ENCODE measurements at regions not wholly inside any gene's neighbourhood (a gene's known extent, or its start where the extent isn't known, plus 50 kb on each side); places are given as distances from the start of the nearest gene placed in this dataset.

DNA sequence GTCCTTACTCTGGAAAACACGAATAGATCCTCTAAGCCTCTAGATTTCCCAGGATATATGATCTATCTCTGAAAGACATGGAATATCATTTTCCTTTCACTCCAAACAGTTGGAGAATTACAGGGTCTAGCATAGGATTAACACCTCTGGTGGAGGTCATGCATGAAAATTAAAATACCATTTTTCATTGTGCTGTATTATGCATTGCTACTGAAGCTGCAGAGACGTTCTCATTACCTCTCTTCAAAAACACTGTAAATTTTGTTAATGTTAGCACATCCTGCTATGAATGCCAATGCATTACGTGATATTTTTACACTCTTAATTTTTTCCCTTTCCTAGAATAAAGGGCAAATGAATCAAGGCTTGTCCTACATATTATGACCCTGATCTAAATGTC, 558.6 kb downstream of the TBC1D32 start:
- no CpG with 5 or more reads among the region's 3 CpGs for WGBS, 2 experiments (ENCODE audit: extremely low coverage in 2 of 2, insufficient read length in 1 of 2)
- H3K4me3 ChIP-seq (ENCODE audit: insufficient read depth, low read depth, low read length), result no peak overlapping the region
- CTCF ChIA-PET, result no interaction called here
- H3K9me1 ChIP-seq (ENCODE audit: insufficient read depth, low read length), result no peaks in the 10 kb centered on the region
- no peak overlapping the region for H2BK5ac ChIP-seq (ENCODE audit: low read depth, low read length, poor library complexity, severe bottlenecking)
- no peak overlapping the region for H2AK5ac ChIP-seq (ENCODE audit: low read depth, low read length)
- no TSS peak for BruUV-seq (replicated peaks)
- TF ChIP-seq ELK1 (IDR thresholded peaks at IDR 0.05; ENCODE audit: borderline replicate concordance, low read depth, low read length) (no peak), MXI1 (IDR thresholded peaks at IDR 0.05; ENCODE audit: borderline replicate concordance, low read depth, low read length) (no peak), RAD21 (IDR thresholded peaks at IDR 0.05; ENCODE audit: low read length) (no peak)
- H4K91ac ChIP-seq (ENCODE audit: insufficient read depth, low read depth, low read length), result no peak overlapping the region
- no peak overlapping the region for H2AK9ac ChIP-seq (replicated peaks; ENCODE audit: low read depth, low read length, poor library complexity)
- no peak overlapping the region for H4K8ac ChIP-seq (ENCODE audit: low read depth in 2 of 2, low read length in 2 of 2)
- dilution Hi-C loops (cut with HindIII; ENCODE audit: low sequenced_read_pairs, unreplicated experiment) (no loop called here), intact Hi-C loops (cut with micrococcal nuclease) (no loop called here), in situ Hi-C loops (cut with MboI; ENCODE audit: low sequenced_read_pairs) (no loop called here)
- H3K9ac ChIP-seq (ENCODE audit: low read depth, low read length), result no peak overlapping the region
- H3K27me3 ChIP-seq (ENCODE audit: control insufficient read depth, insufficient read depth, low read length), result no peaks in the 10 kb centered on the region
- no peak overlapping the region for H2BK20ac ChIP-seq (ENCODE audit: low read depth, low read length)
- H3K23ac ChIP-seq (ENCODE audit: low read depth, low read length), result no peak overlapping the region
- no peak overlapping the region for H2BK120ac ChIP-seq (ENCODE audit: low read depth, low read length)
- DNase-seq, result no peak
- no peaks in the 10 kb centered on the region for H4K20me1 ChIP-seq (ENCODE audit: insufficient read depth, low read length)
- H4K5ac ChIP-seq (ENCODE audit: low read depth, low read length), result no peak overlapping the region
- H3K56ac ChIP-seq (ENCODE audit: extremely low read depth, insufficient read depth, low read length), result no peak overlapping the region
- H3K36me3 ChIP-seq (ENCODE audit: control insufficient read depth, insufficient read depth, low read length), result no peaks in the 10 kb centered on the region
- no peak overlapping the region for H3K4ac ChIP-seq (ENCODE audit: low read depth, low read length)
- POLR2A ChIA-PET (ENCODE audit: unreplicated experiment), result no interaction called here
- no peak overlapping the region for H3K18ac ChIP-seq (ENCODE audit: low read depth, low read length)
- H3K9me3 ChIP-seq (ENCODE audit: control insufficient read depth, insufficient read depth, low read length), result peaks cover 11% of the 10 kb centered on the region
- H3K14ac ChIP-seq (replicated peaks; ENCODE audit: low read depth, low read length), result no peak overlapping the region
- no peak for ATAC-seq (ENCODE audit: low read depth)
- H3K4me1 ChIP-seq (ENCODE audit: control insufficient read depth, insufficient read depth, low read length), result no peaks in the 10 kb centered on the region
- no peak overlapping the region for H2AFZ ChIP-seq (replicated peaks; ENCODE audit: low read length, poor library complexity)
- H3K79me1 ChIP-seq (ENCODE audit: low read depth in 1 of 2, low read length in 2 of 2), result no peaks in the 10 kb centered on the region
- no peak overlapping the region for H3K4me2 ChIP-seq (ENCODE audit: low read depth, low read length)
- no peak overlapping the region for H2BK15ac ChIP-seq (ENCODE audit: low read depth, low read length)
- no peak overlapping the region for H3K27ac ChIP-seq (ENCODE audit: insufficient read depth, low read length)

Measured in IMR-90 (cell line).